ENCODE measurements at regions not wholly inside any gene's neighbourhood (a gene's known extent, or its start where the extent isn't known, plus 50 kb on each side); places are given as distances from the start of the nearest gene placed in this dataset.
"Not testable (repeated sequence)": the region's sequence is repeated elsewhere in the genome, so short reads cannot be mapped to it uniquely, and the experiment has no call there.

DNA sequence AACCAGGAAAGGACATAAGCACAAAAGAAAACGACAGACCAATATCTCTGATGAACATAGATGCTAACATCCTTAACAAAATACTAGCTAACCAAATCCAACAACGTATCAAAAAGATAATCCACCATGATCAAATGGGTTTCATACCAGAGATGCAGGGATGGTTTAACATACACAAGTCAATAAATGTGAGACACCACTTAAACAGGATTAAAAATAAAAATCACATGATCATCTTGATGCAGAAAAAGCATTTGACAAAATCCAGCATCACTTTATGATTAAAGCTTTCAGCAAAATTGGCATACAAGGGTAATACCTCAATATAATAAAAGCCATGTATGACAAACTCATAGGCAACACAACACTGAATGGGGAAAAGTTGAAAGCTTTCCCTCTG lies 138.4 kb downstream of the ADCYAP1 start:
- TF ChIP-seq, protein P1, sequence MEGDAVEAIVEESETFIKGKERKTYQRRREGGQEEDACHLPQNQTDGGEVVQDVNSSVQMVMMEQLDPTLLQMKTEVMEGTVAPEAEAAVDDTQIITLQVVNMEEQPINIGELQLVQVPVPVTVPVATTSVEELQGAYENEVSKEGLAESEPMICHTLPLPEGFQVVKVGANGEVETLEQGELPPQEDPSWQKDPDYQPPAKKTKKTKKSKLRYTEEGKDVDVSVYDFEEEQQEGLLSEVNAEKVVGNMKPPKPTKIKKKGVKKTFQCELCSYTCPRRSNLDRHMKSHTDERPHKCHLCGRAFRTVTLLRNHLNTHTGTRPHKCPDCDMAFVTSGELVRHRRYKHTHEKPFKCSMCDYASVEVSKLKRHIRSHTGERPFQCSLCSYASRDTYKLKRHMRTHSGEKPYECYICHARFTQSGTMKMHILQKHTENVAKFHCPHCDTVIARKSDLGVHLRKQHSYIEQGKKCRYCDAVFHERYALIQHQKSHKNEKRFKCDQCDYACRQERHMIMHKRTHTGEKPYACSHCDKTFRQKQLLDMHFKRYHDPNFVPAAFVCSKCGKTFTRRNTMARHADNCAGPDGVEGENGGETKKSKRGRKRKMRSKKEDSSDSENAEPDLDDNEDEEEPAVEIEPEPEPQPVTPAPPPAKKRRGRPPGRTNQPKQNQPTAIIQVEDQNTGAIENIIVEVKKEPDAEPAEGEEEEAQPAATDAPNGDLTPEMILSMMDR (IDR thresholded peaks at IDR 0.05): not testable (repeated sequence)
- not testable (repeated sequence) for TF ChIP-seq SMAD3 (CRISPR knock-in tag; IDR thresholded peaks at IDR 0.05; ENCODE audit: borderline replicate concordance); ATF1 (CRISPR knock-in tag; IDR thresholded peaks at IDR 0.05); CREB1 (CRISPR knock-in tag; IDR thresholded peaks at IDR 0.05); RORB (CRISPR knock-in tag; IDR thresholded peaks at IDR 0.05); NFYB (CRISPR knock-in tag; conservative IDR thresholded peaks at IDR 0.05; ENCODE audit: low read depth); ZNF232 (CRISPR knock-in tag; IDR thresholded peaks at IDR 0.05); NR1H2 (CRISPR knock-in tag; IDR thresholded peaks at IDR 0.05); ETV6 (CRISPR knock-in tag; IDR thresholded peaks at IDR 0.05); ZNF317 (CRISPR knock-in tag; IDR thresholded peaks at IDR 0.05; ENCODE audit: borderline replicate concordance, low read depth)
- TF ChIP-seq, protein P2, sequence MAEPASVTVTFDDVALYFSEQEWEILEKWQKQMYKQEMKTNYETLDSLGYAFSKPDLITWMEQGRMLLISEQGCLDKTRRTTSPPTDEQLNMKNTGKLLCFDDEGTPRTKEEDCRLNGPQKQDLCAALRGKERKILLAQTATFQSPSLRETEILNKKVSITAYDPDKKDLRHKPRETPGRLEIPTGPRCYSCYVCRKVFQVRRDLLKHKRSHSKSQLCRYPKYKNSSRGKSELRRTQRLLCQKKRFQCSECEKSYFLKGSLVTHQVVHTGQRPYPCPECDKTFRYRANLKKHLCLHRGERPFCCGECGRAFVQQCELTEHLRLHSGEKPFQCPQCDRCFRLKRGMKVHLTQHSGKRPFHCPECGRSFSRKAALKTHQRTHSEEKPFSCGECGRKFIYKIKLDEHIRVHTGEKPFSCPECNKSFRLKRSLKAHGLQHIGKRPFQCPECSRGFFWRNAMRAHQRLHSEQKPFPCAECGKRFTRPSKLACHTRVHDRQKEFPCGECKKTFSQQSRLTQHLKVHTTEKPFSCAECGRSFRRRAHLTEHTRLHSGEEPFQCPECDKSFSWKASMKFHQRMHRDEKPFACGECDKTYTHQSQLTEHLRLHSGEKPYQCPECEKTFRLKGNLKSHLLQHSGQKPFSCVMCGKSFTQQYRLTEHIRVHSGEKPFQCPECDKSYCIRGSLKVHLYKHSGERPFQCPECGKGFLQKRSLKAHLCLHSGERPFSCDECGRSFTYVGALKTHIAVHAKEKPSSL (CRISPR knock-in tag; conservative IDR thresholded peaks at IDR 0.05): not testable (repeated sequence)
- TF ChIP-seq, protein P3, sequence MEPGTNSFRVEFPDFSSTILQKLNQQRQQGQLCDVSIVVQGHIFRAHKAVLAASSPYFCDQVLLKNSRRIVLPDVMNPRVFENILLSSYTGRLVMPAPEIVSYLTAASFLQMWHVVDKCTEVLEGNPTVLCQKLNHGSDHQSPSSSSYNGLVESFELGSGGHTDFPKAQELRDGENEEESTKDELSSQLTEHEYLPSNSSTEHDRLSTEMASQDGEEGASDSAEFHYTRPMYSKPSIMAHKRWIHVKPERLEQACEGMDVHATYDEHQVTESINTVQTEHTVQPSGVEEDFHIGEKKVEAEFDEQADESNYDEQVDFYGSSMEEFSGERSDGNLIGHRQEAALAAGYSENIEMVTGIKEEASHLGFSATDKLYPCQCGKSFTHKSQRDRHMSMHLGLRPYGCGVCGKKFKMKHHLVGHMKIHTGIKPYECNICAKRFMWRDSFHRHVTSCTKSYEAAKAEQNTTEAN (CRISPR knock-in tag; IDR thresholded peaks at IDR 0.05): not testable (repeated sequence)
- TF ChIP-seq, protein P4, sequence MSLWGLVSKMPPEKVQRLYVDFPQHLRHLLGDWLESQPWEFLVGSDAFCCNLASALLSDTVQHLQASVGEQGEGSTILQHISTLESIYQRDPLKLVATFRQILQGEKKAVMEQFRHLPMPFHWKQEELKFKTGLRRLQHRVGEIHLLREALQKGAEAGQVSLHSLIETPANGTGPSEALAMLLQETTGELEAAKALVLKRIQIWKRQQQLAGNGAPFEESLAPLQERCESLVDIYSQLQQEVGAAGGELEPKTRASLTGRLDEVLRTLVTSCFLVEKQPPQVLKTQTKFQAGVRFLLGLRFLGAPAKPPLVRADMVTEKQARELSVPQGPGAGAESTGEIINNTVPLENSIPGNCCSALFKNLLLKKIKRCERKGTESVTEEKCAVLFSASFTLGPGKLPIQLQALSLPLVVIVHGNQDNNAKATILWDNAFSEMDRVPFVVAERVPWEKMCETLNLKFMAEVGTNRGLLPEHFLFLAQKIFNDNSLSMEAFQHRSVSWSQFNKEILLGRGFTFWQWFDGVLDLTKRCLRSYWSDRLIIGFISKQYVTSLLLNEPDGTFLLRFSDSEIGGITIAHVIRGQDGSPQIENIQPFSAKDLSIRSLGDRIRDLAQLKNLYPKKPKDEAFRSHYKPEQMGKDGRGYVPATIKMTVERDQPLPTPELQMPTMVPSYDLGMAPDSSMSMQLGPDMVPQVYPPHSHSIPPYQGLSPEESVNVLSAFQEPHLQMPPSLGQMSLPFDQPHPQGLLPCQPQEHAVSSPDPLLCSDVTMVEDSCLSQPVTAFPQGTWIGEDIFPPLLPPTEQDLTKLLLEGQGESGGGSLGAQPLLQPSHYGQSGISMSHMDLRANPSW (CRISPR knock-in tag; conservative IDR thresholded peaks at IDR 0.05; ENCODE audit: low read depth): not testable (repeated sequence)
- TF ChIP-seq, protein P5, sequence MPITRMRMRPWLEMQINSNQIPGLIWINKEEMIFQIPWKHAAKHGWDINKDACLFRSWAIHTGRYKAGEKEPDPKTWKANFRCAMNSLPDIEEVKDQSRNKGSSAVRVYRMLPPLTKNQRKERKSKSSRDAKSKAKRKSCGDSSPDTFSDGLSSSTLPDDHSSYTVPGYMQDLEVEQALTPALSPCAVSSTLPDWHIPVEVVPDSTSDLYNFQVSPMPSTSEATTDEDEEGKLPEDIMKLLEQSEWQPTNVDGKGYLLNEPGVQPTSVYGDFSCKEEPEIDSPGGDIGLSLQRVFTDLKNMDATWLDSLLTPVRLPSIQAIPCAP (CRISPR knock-in tag; IDR thresholded peaks at IDR 0.05): not testable (repeated sequence)

Data from WTC11 (cell line).